OCI-LY3 (cell line): ENCODE measurements at regions not wholly inside any gene's neighbourhood (a gene's known extent, or its start where the extent isn't known, plus 50 kb on each side); places are given as distances from the start of the nearest gene placed in this dataset.

ENCODE experiments used
- H2AFZ ChIP-seq: fragments of 200-600, 300-600 bp; shearing (Covaris generic); 2 replicates; pipeline ENCODE4 v1.6.0; 2014; ENCODE audit warnings: antibody characterized with exemption, low read depth, low read length
- H3K27ac ChIP-seq: fragments of 200-600, 300-600 bp; sonication (generic); 2 replicates; pipeline ENCODE4 v1.5.1; 2014; ENCODE audit warnings: mild to moderate bottlenecking, low read length, moderate library complexity, mixed read lengths
- H3K27me3 ChIP-seq: fragments of 200-600, 300-600 bp; sonication (generic); 2 replicates; pipeline ENCODE4 v1.6.1; 2014; ENCODE audit warnings: low read depth, low read length, mixed read lengths
- H3K36me3 ChIP-seq: fragments of 200-600, 300-600 bp; sonication (generic); replicated peaks from 2 replicates; pipeline ENCODE3; 2014; ENCODE audit warnings: low read depth, low read length, mixed read lengths
- H3K4me1 ChIP-seq: fragments of 300-600, 200-600 bp; sonication (generic); 2 replicates; pipeline ENCODE4 v1.6.1; 2014; ENCODE audit warnings: low read length, mixed read lengths
- H3K4me2 ChIP-seq: fragments of 200-600, 300-600 bp; sonication (generic); 2 replicates; pipeline ENCODE4 v1.6.1; 2014; ENCODE audit warnings: low read length, mixed read lengths
- H3K4me3 ChIP-seq: fragments of 300-600, 200-600 bp; sonication (generic); 2 replicates; pipeline ENCODE4 v1.5.1; 2014; ENCODE audit warnings: antibody characterized with exemption, mild to moderate bottlenecking, low read length, moderate library complexity
- H3K79me2 ChIP-seq: fragments of 300-600, 200-600 bp; shearing (Covaris generic); 2 replicates; pipeline ENCODE4 v1.6.1; 2014; ENCODE audit warnings: mild to moderate bottlenecking, low read length, mixed read lengths
- H3K9ac ChIP-seq: fragments of 300-600, 200-600 bp; shearing (Covaris generic); 2 replicates; pipeline ENCODE4 v1.6.0; 2014; ENCODE audit warnings: mild to moderate bottlenecking, low read length, moderate library complexity
- H3K9me3 ChIP-seq: fragments of 200-600, 300-600 bp; shearing (Covaris generic); 2 replicates; pipeline ENCODE4 v1.6.1; 2014; ENCODE audit warnings: low read length, mixed read lengths; ENCODE audit not compliant: insufficient read depth
- H4K20me1 ChIP-seq: fragments of 200-600, 300-600 bp; sonication (generic); 2 replicates; pipeline ENCODE4 v1.6.1; 2016; ENCODE audit warnings: low read length, mixed read lengths; ENCODE audit not compliant: insufficient read depth
- CTCF ChIP-seq: fragments of 200-600, 300-600 bp; sonication (generic); IDR thresholded peaks from 2 replicates; pipeline ENCODE4 v1.5.1; 2014; ENCODE audit warnings: antibody characterized with exemption, low read length, low read depth
- EZH2phosphoT487 ChIP-seq: fragments of 200-600 bp; shearing (Covaris generic); IDR thresholded peaks from 2 replicates; pipeline ENCODE4 v1.6.1; 2018; ENCODE audit warnings: antibody characterized with exemption, mixed run types, low read depth

- no peaks in the 10 kb centered on the region for H3K27me3 ChIP-seq
- H2AFZ ChIP-seq = no peak overlapping the region
- peaks cover 4% of the 10 kb centered on the region; the same call in 1 of the 2 replicates for H3K4me1 ChIP-seq
- H3K36me3 ChIP-seq = no peaks in the 10 kb centered on the region
- no peak overlapping the region for H3K27ac ChIP-seq
- H3K9ac ChIP-seq = no peak overlapping the region
- no peak overlapping the region for H3K4me2 ChIP-seq
- H3K4me3 ChIP-seq = no peak overlapping the region
- H3K79me2 ChIP-seq = no peaks in the 10 kb centered on the region
- H4K20me1 ChIP-seq = no peaks in the 10 kb centered on the region
- H3K9me3 ChIP-seq = no peaks in the 10 kb centered on the region
- no peak for TF ChIP-seq EZH2phosphoT487
- peak; percentile 72 for TF ChIP-seq CTCF
Observed at GRCh38 chr12:67415473-67415872, 146.3 kb downstream of the CAND1 start.

- no peak overlapping the region for H2AFZ ChIP-seq
- no peaks in the 10 kb centered on the region for H3K27me3 ChIP-seq
- H3K27ac ChIP-seq = no peak overlapping the region
- no peaks in the 10 kb centered on the region for H3K36me3 ChIP-seq
- H3K4me3 ChIP-seq = no peak overlapping the region
- H3K4me1 ChIP-seq = peaks cover 4% of the 10 kb centered on the region; the same call in 1 of the 2 replicates
- no peak overlapping the region for H3K9ac ChIP-seq
- H4K20me1 ChIP-seq = no peaks in the 10 kb centered on the region
- no peak overlapping the region for H3K4me2 ChIP-seq
- no peak for TF ChIP-seq EZH2phosphoT487
- no peak for TF ChIP-seq CTCF
- H3K9me3 ChIP-seq = no peaks in the 10 kb centered on the region
- H3K79me2 ChIP-seq = no peaks in the 10 kb centered on the region
Observed at GRCh38 chr12:67419810-67420209, 150.7 kb downstream of the CAND1 start.

GRCh38 chr12:67420506-67420905, 151.3 kb downstream of the CAND1 start:
- Histone ChIP-seq H4K20me1 (no peaks in the 10 kb centered on the region), H3K9me3 (no peaks in the 10 kb centered on the region), H3K36me3 (no peaks in the 10 kb centered on the region), H3K4me2 (no peak overlapping the region), H3K4me3 (no peak overlapping the region), H3K9ac (no peak overlapping the region), H3K27ac (no peak overlapping the region), H3K79me2 (no peaks in the 10 kb centered on the region), H3K27me3 (no peaks in the 10 kb centered on the region), H2AFZ (no peak overlapping the region), H3K4me1 (no peaks in the 10 kb centered on the region)
- TF ChIP-seq EZH2phosphoT487 (no peak), CTCF (no peak)

- H3K27me3 ChIP-seq = no peaks in the 10 kb centered on the region
- H3K79me2 ChIP-seq = no peaks in the 10 kb centered on the region
- no peaks in the 10 kb centered on the region for H3K36me3 ChIP-seq
- no peak overlapping the region for H3K27ac ChIP-seq
- H2AFZ ChIP-seq = no peak overlapping the region
- no peak for TF ChIP-seq CTCF
- no peak for TF ChIP-seq EZH2phosphoT487
- H4K20me1 ChIP-seq = no peaks in the 10 kb centered on the region
- peaks cover 5% of the 10 kb centered on the region; the same call in 1 of the 2 replicates for H3K4me1 ChIP-seq
- no peak overlapping the region for H3K9ac ChIP-seq
- no peak overlapping the region for H3K4me2 ChIP-seq
- no peak overlapping the region for H3K4me3 ChIP-seq
- H3K9me3 ChIP-seq = no peaks in the 10 kb centered on the region
Observed at GRCh38 chr12:67422081-67422480, 152.9 kb downstream of the CAND1 start.
